ENCODE measurements at regions not wholly inside any gene's neighbourhood (a gene's known extent, or its start where the extent isn't known, plus 50 kb on each side); places are given as distances from the start of the nearest gene placed in this dataset.
"Not testable (repeated sequence)": the region's sequence is repeated elsewhere in the genome, so short reads cannot be mapped to it uniquely, and the experiment has no call there.

DNA sequence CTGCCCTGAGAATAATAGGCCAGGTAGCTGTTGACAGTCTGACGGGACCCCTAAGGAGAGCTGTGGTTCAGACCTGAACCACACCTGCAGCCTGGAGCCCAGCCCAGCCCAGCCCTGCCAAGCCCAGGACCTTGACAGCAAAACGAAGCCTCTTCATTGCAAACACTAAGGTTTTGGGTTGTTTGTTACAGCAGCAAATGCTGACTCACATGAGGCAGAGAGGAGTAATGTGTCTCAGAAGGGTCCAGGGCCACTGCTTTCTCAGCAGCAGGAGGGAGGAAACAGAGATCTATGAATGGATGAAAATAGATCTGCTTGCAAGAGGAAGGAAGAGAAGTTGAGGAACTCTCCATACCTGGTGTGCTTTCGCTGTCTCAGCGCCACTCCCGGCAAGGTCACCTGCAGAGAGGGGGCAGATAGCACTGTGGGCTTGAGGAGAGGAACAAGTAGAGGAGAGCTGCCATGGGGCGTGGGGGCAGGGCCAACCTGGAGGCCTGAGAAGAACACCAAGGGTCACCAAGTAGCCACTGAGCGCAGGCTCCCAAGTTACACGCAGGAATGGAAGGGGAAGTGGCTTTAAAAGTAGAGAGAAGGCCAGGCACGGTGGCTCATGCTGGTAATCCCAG lies 127.2 kb downstream of the ZNF281 start:
- no peak for DNase-seq (ENCODE audit: low read depth in 3 of 3)

GRCh38 chr1:200281201-200281835 lies 128.5 kb downstream of the ZNF281 start:
- DNase-seq (ENCODE audit: low read depth in 3 of 3), result no peak

DNA sequence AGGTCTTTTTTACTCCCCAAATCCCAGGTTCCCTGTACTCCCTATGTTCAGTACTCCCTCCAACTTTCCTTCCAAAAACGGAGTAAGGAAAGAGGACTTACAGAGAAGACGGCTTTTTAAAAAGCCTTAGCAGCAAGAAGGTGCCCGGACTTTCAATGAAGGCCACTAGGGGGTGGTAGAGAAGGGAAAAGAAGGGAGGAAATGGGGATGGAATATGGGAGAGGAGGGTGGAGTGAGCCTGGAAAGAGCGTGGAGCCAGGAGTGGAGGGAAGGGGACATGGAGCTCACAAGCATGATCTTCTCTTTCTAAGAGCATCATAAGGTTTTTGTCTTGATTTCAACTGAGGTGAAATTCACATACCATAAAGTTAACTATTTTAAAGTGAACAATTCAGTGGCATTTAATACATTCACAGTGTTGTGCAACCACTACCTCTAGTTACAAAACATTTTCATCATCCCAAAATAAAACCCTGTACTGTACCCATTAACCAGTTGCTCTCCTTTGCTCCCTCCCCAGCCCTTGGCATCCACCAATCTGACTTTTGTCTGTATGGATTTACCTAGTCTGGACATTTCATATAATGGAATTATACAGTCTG lies 129.9 kb downstream of the ZNF281 start:
- DNase-seq (ENCODE audit: low read depth in 3 of 3), result no peak

- no peak for DNase-seq (ENCODE audit: low read depth in 3 of 3)
Observed at GRCh38 chr1:200275816-200276453, 133.9 kb downstream of the ZNF281 start.

GRCh38 chr1:200275415-200275814 lies 134.4 kb downstream of the ZNF281 start:
- no peak for DNase-seq (ENCODE audit: low read depth in 3 of 3)

DNA sequence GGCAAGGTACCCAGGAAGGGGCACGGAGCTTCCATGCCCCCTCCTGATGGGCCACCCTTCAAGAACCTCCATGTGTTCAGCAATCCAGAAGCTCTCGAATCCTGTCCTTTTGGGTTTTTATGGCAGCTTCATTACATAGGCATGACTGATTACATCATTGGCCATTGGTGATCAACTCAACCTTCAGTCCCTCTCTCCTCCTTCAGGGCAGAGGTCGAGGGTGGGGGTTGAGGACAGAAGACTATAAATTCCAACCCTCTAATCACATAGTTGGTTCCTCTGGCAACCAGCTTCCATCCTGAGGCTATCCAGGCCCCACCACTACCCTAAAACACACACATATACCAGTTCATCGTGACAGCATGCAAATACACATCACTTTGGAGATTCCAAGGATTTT lies 135.7 kb downstream of the ZNF281 start:
- DNase-seq (ENCODE audit: low read depth in 3 of 3), result no peak

DNA sequence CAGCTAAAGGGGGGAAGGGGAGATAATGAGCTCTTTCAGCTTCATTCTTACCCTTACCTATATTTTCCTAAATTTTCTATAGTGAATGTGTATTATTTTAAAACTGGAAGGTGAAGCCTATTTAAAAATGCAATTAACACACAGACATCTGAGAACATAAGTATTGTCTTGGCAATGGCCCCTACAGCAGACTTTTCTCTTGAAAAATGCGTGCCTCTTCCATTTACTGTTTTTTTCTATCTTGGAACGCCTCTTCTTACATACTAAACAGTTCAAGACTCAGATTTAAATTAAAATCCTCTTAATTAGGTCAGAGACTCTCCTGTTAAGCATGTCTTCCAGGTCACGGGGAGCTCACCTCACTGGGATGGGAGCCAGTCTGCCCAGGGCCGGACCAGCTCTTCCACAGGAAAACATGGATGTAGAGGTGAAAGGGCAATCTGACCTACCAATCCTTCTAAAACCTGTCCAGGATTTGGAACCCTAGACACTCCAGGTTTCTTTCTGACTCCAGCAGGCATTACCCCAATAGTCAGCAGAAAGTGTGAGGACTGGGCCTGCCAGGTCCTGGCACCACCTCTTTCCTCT lies 137.3 kb downstream of the ZNF281 start:
- no peak for DNase-seq (ENCODE audit: low read depth in 3 of 3)

GRCh38 chr1:200269256-200269655 lies 140.6 kb downstream of the ZNF281 start:
- no peak for DNase-seq (ENCODE audit: low read depth in 3 of 3)

GRCh38 chr1:200267937-200268336 lies 141.9 kb downstream of the ZNF281 start:
- DNase-seq (ENCODE audit: low read depth in 3 of 3), result no peak

DNA sequence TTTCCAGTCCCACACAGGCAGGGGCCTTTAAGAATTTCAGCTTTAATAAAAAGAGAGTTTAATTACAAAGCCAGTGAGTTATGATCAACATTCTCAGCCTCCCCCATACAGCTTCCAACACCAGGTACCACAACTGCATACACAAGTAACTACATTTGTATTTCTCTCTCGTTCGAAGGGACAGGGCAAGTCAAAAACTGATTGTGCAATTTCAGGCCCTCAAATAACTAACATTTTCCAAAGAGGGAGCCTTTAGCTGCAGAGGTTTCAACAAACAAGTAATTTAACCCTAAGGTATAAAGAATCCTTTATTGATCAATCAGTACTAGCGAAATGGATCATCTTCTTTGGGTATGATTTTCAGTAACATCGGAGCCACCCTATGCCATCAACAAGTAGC lies 142.4 kb downstream of the ZNF281 start:
- no peak for DNase-seq (ENCODE audit: low read depth in 3 of 3)

DNA sequence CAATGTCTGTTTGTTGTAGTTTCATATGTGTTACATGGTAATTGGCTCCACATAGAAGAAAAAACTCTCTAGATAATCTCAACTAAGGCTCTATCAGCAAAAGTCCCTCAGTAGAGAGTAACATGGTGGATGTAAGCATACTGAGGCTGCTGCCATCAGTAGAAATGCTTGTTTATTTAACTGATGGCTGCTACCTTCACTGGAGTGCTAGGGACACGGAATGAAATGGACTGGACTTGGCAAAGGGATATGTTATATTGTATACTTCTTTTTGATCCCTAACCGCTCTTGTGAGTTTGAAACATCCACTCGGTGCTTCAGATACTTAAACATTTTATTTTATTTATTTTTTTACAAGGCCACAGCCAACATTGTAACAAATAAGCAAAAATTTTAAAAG lies 143.0 kb downstream of the ZNF281 start:
- no peak for DNase-seq (ENCODE audit: low read depth in 3 of 3)

GRCh38 chr1:200265881-200266280 lies 144.0 kb downstream of the ZNF281 start:
- no peak for DNase-seq (ENCODE audit: low read depth in 3 of 3)

DNA sequence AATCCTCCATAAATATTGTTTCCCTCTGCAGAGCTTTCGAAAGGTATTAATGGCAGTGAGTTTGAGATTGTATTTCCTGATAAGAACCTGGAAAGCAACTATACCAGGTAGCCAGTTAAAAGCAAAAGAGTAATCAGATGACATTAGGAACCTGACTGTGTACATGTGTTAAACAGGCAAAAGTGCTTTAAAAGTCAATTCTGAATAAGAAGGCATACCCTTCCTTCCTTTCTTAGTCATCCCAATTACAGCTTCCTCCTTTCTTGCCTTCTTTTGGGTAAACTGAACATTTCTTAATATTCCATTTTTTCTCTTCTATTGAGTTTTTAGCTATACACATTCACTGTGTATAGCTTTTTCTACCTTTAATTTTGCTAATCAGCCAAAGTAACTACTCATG lies 144.7 kb downstream of the ZNF281 start:
- DNase-seq (ENCODE audit: low read depth in 3 of 3), result no peak

DNA sequence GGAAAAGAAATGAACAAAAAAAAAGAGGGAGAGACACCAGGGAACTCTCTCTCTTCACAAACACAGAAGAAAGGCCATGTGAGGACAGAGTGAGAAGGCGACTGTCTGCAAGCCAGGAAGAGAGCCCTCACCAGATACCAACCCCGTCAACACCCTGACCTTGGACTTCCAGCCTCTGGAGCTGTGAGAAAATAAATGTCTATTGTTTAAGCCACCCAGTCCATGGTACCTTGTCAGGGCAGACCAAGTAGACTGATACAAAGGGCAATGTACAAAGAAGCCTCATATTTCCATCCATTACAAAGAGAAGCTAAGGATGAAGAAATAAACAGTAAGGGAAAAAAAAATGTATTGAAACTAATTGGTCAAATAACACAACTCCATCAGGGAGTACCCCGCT lies 146.6 kb downstream of the ZNF281 start:
- DNase-seq (ENCODE audit: low read depth in 3 of 3), result no peak

- no peak for DNase-seq (ENCODE audit: low read depth in 3 of 3)
Observed at GRCh38 chr1:200262326-200262965, 147.4 kb downstream of the ZNF281 start.

DNA sequence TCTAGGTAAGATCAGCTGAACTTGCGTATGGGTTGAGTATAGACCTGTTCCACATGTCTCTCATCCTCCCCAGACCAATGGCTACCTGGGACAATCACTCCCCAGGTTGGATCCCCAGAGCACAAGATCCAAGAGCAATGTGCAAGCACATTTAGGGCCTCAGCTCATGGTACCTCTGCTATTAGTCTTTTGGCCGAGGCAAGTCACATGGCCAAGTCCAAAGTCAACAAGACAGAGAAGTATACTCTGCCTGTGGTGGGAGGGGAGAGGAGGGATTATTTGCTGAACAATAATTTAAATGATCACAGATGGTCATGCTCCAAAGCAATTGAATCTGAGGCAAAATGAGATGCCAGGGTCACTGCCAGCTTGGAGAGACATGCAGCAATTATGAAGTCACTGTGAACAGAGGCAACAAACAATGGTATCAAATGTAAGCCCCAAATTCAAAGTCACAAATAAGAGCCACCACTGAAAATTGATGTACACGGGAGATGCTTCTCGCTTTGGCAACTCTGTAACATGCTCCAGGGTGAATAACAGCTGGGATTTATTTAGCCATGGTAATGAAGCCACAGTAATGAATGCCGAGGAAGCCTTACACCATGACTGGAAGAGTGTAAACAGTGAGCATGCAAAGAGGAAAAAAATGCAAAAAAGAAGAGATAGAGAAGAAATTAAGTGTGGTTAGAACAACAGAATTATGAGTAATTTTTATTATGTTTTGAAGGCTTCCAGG lies 149.1 kb downstream of the ZNF281 start:
- DNase-seq (ENCODE audit: low read depth in 3 of 3), result no peak

GRCh38 chr1:200258447-200259375 lies 151.1 kb downstream of the ZNF281 start:
- no peak for DNase-seq (ENCODE audit: low read depth in 3 of 3)

DNA sequence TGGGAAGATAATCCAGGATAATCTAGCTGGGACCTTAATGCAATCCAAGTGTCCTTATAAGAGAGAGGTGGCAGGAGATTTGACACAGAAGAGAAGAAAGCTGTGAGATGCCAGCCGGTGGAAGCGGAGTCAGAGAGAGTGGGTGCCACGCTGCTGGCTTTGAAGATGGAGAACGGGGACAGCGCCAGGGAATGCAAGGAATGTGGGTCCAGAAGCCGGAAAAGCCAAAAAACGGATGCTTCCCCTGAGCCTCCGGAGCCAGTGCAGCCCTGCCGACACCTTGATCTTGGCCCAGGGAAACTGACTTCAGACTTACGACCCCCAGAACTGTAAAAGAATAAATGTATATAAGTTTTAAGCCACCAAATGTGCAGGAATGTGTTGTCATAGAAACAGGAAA lies 152.6 kb downstream of the ZNF281 start:
- DNase-seq (ENCODE audit: low read depth in 3 of 3), result no peak

GRCh38 chr1:200254602-200255001 lies 155.2 kb downstream of the ZNF281 start:
- not testable (repeated sequence) for DNase-seq (ENCODE audit: low read depth in 3 of 3)

DNA sequence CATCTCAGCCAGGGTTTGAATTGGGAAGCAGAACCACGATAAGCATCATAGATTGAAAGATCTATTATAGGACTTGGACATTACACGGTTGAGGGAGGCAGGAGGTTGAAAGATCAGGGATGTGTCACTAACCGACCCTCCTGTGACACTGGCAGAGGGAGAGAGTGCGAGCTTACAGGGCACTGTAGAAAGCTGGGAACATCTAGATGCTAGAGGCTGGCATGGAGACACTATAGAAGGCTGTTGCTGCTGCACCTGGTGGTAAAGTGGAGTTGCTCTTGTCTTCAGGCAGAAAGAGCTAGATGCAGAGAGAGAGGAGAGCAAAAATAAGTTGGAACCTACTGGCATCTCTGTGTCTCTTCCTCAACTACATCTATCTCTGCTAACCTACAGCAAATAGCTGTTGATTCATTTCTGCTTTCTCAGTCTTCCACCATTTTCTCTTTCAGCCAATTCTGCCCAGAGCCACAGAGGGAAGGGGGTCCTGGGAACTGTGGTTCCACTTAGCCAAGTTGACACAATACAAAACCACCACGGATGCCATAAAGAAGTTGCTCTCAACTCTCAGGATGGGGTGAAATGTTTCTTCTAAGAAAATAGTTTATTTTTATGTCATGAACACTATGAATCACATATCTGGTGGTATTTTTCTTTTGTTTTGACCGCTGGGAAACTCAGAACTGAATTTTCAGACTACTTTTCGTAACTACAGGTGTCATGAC lies 155.9 kb downstream of the ZNF281 start:
- no peak for DNase-seq (ENCODE audit: low read depth in 3 of 3)

Data from stimulated activated CD4-positive, alpha-beta T cell treated with anti-CD3 and anti-CD28 coated beads, TNF-alpha, amount 100 ng/mL, for 4 hours (primary cell).